A673 (cell line): ENCODE measurements at regions not wholly inside any gene's neighbourhood (a gene's known extent, or its start where the extent isn't known, plus 50 kb on each side); places are given as distances from the start of the nearest gene placed in this dataset.

Source experiments
- BruUV-seq: library from RNA; stranded (reverse); fragments of 400-500 nt; replicated peaks from 2 replicates; lab custom pipeline; 2021; lab: Mats Ljungman, UMichigan
- CTCF ChIA-PET: fragments of 300-600 bp; sonication (Branson Sonifier 250); formaldehyde crosslinking; loops from one replicate; lab custom pipeline; 2022; ENCODE audit warnings: antibody characterized with exemption; lab: Charles Lee
- POLR2A ChIA-PET: fragments of 300-600 bp; sonication (Branson Sonifier 250); formaldehyde crosslinking; loops from one replicate; lab custom pipeline; 2022; ENCODE audit warnings: antibody characterized with exemption; ENCODE audit not compliant: low non-redundant PET; lab: Charles Lee
- DNase-seq: peaks from one replicate; pipeline ENCODE4 v3.0.0-alpha.2; 2015; ENCODE audit warnings: low spot score
- H3K27ac ChIP-seq: fragments of 200-600 bp; sonication (generic); 2 replicates; pipeline ENCODE4 v1.5.1; 2016; ENCODE audit warnings: mixed run types, low read depth, mild to moderate bottlenecking, mixed read lengths, antibody characterized with exemption, low read length; ENCODE audit not compliant: poor library complexity, severe bottlenecking
- H3K27me3 ChIP-seq: fragments of 200-600 bp; sonication (generic); replicated peaks from 2 replicates; pipeline ENCODE4 v1.6.1; 2017; ENCODE audit warnings: mixed run types, low read depth, mild to moderate bottlenecking, mixed read lengths, antibody characterized with exemption, low read length; ENCODE audit not compliant: insufficient read depth, poor library complexity
- H3K36me3 ChIP-seq: fragments of 200-600 bp; sonication (generic); 2 replicates; pipeline ENCODE4 v1.6.1; 2016; ENCODE audit warnings: mixed run types, mild to moderate bottlenecking, mixed read lengths, antibody characterized with exemption, low read length; ENCODE audit not compliant: insufficient read depth, poor library complexity, severe bottlenecking
- H3K4me1 ChIP-seq: fragments of 200-600 bp; sonication (generic); 2 replicates; pipeline ENCODE4 v1.6.1; 2017; ENCODE audit warnings: mixed run types, mild to moderate bottlenecking, mixed read lengths, antibody characterized with exemption, low read length; ENCODE audit not compliant: insufficient read depth, poor library complexity, severe bottlenecking
- H3K4me3 ChIP-seq: fragments of 200-600 bp; sonication (generic); 2 replicates; pipeline ENCODE4 v1.5.1; 2016; ENCODE audit warnings: low read depth, mixed run types, mild to moderate bottlenecking, mixed read lengths, low read length; ENCODE audit not compliant: poor library complexity, severe bottlenecking
- H3K9me3 ChIP-seq: fragments of 200-600 bp; sonication (generic); 2 replicates; pipeline ENCODE4 v1.6.1; 2016; ENCODE audit warnings: mixed run types, low read depth, mild to moderate bottlenecking, mixed read lengths, antibody characterized with exemption, low read length; ENCODE audit not compliant: poor library complexity, severe bottlenecking
- CTCF ChIP-seq: fragments of 300-800, 200-600 bp; sonication (generic); conservative IDR thresholded peaks from 2 replicates; pipeline ENCODE4 v1.5.1; 2017; ENCODE audit warnings: low read depth, mild to moderate bottlenecking, antibody characterized with exemption, low read length, moderate library complexity, mixed read lengths
- EZH2 ChIP-seq: fragments of 200-600 bp; sonication (generic); IDR thresholded peaks from 2 replicates; pipeline ENCODE4 v1.6.1; 2017; ENCODE audit warnings: borderline replicate concordance, low read depth, mild to moderate bottlenecking, mixed read lengths, antibody characterized with exemption, low read length; ENCODE audit not compliant: poor library complexity, severe bottlenecking
- intact Hi-C: fragments of 100-400 bp; cut with micrococcal nuclease; formaldehyde crosslinking; loops from one replicate; pipeline ENCODE4 v1.10.0; 2022; ENCODE audit not compliant: unreplicated experiment

GRCh38 chr1:5709461-5709975, 282.7 kb downstream of the NPHP4 start:
- ChIA-PET CTCF (no interaction called here), POLR2A (no interaction called here)
- Histone ChIP-seq H3K27ac (no peak overlapping the region), H3K4me3 (no peak overlapping the region), H3K4me1 (no peaks in the 10 kb centered on the region), H3K9me3 (no peaks in the 10 kb centered on the region), H3K36me3 (no peaks in the 10 kb centered on the region), H3K27me3 (no peaks in the 10 kb centered on the region)
- DNase-seq: no peak
- TF ChIP-seq CTCF (no peak), EZH2 (no peak)
- no TSS peak for BruUV-seq
- intact Hi-C loops: no loop called here

- ChIA-PET POLR2A (no interaction called here), CTCF (no interaction called here)
- H3K4me1 ChIP-seq: no peaks in the 10 kb centered on the region
- no peaks in the 10 kb centered on the region for H3K27me3 ChIP-seq
- TF ChIP-seq CTCF: no peak
- no peak for TF ChIP-seq EZH2
- H3K9me3 ChIP-seq: no peaks in the 10 kb centered on the region
- no TSS peak for BruUV-seq
- H3K36me3 ChIP-seq: no peaks in the 10 kb centered on the region
- intact Hi-C loops: no loop called here
- no peak overlapping the region for H3K27ac ChIP-seq
- H3K4me3 ChIP-seq: no peak overlapping the region
- DNase-seq: no peak
These were observed 283.6 kb downstream of the NPHP4 start for GRCh38 chr1:5708346-5709245.

GRCh38 chr1:5707566-5708345, 284.5 kb downstream of the NPHP4 start:
- no peak overlapping the region for H3K4me3 ChIP-seq
- H3K4me1 ChIP-seq: no peaks in the 10 kb centered on the region
- CTCF ChIA-PET: no interaction called here
- intact Hi-C loops: no loop called here
- no peaks in the 10 kb centered on the region for H3K36me3 ChIP-seq
- H3K27ac ChIP-seq: no peak overlapping the region
- DNase-seq: no peak
- H3K9me3 ChIP-seq: no peaks in the 10 kb centered on the region
- no peaks in the 10 kb centered on the region for H3K27me3 ChIP-seq
- POLR2A ChIA-PET: no interaction called here
- TF ChIP-seq CTCF (no peak), EZH2 (no peak)
- BruUV-seq: no TSS peak
